ENCODE measurements at regions not wholly inside any gene's neighbourhood (a gene's known extent, or its start where the extent isn't known, plus 50 kb on each side); places are given as distances from the start of the nearest gene placed in this dataset.
A peak's percentile ranks its signal among the peaks of the same experiment; 100 is the strongest.

DNA sequence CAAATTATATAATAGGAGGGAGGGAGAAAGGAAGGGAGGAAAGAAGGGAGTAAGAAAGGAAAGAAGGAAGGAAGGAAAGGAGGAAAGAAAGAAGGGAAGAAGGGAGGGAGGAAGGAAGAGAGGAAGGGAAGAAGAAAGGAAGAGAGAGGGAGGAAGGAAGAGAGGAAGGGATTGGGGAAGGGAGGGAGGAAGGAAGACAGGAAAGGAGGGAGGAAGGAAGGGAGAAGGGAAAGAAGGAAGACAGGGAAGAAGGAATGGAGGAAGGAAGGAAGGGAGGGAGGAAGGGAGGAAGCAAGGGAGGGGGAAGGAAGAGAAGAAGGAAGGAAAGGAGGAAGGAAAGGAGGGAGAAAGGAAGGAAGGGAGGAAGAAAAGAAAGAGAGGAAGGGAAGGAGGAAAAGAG, 660.5 kb downstream of the EPM2A start:
- Histone ChIP-seq H3K9me3 (ENCODE audit: low read length) (no peaks in the 10 kb centered on the region), H3K27me3 (ENCODE audit: low read length) (no peaks in the 10 kb centered on the region), H3K36me3 (ENCODE audit: low read depth, low read length) (no peaks in the 10 kb centered on the region), H4K20me1 (ENCODE audit: low read length) (no peaks in the 10 kb centered on the region), H3K4me2 (ENCODE audit: low read length) (no peak overlapping the region), H3K79me2 (ENCODE audit: low read length) (no peaks in the 10 kb centered on the region), H2AFZ (ENCODE audit: low read length) (no peak overlapping the region), H3K4me1 (ENCODE audit: insufficient read depth, low read length) (peaks cover 20% of the 10 kb centered on the region), H3K9ac (ENCODE audit: low read length) (no peak overlapping the region), H3K4me3 (ENCODE audit: low read length) (no peak overlapping the region), H3K27ac (ENCODE audit: low read length) (no peak overlapping the region), H3K9me2 (replicated peaks; ENCODE audit: low read length) (no peaks in the 10 kb centered on the region), H3F3A (ENCODE audit: low read length, unreplicated experiment) (peaks cover 3% of the 10 kb centered on the region)
- intact Hi-C loops (cut with micrococcal nuclease) = no loop called here
- TF ChIP-seq EZH2 (IDR thresholded peaks at IDR 0.05; ENCODE audit: low read length, unreplicated experiment) (no peak), EZH2phosphoT487 (IDR thresholded peaks at IDR 0.05; ENCODE audit: borderline replicate concordance, low read length) (no peak), CTCF (conservative IDR thresholded peaks at IDR 0.05; ENCODE audit: low read depth, low read length) (no peak)
- ATAC-seq (no peak), DNase-seq (no peak)
- BruUV-seq (replicated peaks) = no TSS peak
- POLR2A ChIA-PET (ENCODE audit: unreplicated experiment) = no interaction called here
- CTCF ChIA-PET = no interaction called here

DNA sequence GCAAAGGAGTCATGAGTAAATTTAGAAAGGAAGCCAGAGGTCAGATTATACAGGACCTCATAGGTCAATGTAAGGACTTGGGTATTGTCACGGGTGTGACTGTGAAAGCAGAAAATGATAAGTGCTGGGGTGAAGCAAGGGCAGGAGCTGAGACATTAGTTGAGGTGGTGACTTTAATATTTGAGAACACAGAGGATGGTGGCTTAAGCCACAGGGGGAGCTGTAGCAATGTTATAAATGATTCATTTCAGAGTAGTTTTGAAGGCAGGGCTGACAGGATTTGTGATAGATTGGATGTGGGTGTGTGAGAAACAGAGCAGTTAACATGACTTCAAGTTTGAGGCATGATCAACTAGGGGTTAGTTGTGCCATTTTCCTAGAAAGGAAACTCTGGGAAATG, 659.9 kb downstream of the EPM2A start:
- intact Hi-C loops (cut with micrococcal nuclease) = no loop called here
- Histone ChIP-seq H3K27me3 (ENCODE audit: low read length) (no peaks in the 10 kb centered on the region), H3K27ac (ENCODE audit: low read length) (no peak overlapping the region), H3K4me3 (ENCODE audit: low read length) (no peak overlapping the region), H2AFZ (ENCODE audit: low read length) (no peak overlapping the region), H3K9me3 (ENCODE audit: low read length) (no peaks in the 10 kb centered on the region), H3K36me3 (ENCODE audit: low read depth, low read length) (no peaks in the 10 kb centered on the region), H3K9me2 (replicated peaks; ENCODE audit: low read length) (no peaks in the 10 kb centered on the region), H4K20me1 (ENCODE audit: low read length) (no peaks in the 10 kb centered on the region), H3F3A (ENCODE audit: low read length, unreplicated experiment) (peaks cover 3% of the 10 kb centered on the region), H3K4me2 (ENCODE audit: low read length) (no peak overlapping the region), H3K4me1 (ENCODE audit: insufficient read depth, low read length) (peaks cover 13% of the 10 kb centered on the region), H3K9ac (ENCODE audit: low read length) (no peak overlapping the region), H3K79me2 (ENCODE audit: low read length) (no peaks in the 10 kb centered on the region)
- ChIA-PET POLR2A (ENCODE audit: unreplicated experiment) (no interaction called here), CTCF (no interaction called here)
- ATAC-seq = no peak
- DNase-seq = peak; percentile 31
- TF ChIP-seq CTCF (conservative IDR thresholded peaks at IDR 0.05; ENCODE audit: low read depth, low read length) = peak; percentile 49
- TF ChIP-seq EZH2phosphoT487 (IDR thresholded peaks at IDR 0.05; ENCODE audit: borderline replicate concordance, low read length) = no peak
- BruUV-seq (replicated peaks) = no TSS peak

DNA sequence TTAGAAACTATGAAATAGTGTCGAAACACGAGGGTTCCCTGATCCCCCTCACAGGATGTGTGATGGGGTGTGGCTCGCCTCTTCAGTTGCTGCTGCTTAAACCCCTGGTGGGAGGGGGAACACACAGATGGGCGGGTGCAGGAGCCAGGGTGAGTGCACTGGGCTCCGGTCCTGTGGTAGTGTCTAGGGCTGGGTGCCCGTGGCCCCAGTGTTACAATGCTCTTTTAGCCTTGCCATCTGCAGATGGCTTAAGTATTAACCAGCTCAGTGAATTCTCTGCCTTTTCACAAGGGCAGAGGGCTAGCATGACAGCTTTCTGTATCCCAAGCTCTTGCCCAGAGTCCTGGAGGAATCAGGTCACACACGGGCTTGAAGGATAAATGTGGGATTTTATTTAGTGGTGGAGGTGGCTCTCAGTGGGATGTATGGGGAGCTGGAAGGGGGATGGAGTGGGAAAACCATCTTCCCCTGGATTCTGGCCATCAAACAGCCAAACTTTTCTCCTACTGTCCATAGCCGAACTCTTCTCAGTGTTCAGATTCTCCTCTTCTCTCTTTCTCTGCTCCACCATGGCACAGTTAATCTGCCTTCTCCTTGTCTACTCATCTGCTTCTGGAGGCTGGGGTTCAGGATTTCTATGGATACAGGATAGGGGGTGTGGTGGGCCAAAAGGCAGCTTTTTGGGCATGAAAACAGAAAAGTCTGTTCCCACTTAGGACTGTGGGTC, 659.0 kb downstream of the EPM2A start:
- H3K4me3 ChIP-seq (ENCODE audit: low read length) = no peak overlapping the region
- H3K9me2 ChIP-seq (replicated peaks; ENCODE audit: low read length) = no peaks in the 10 kb centered on the region
- BruUV-seq (replicated peaks) = no TSS peak
- H3K27ac ChIP-seq (ENCODE audit: low read length) = no peak overlapping the region
- H2AFZ ChIP-seq (ENCODE audit: low read length) = no peak overlapping the region
- no peak overlapping the region for H3K4me2 ChIP-seq (ENCODE audit: low read length)
- DNase-seq (no peak), ATAC-seq (no peak)
- CTCF ChIA-PET = no interaction called here
- TF ChIP-seq EZH2 (IDR thresholded peaks at IDR 0.05; ENCODE audit: low read length, unreplicated experiment) = no peak
- no peak for TF ChIP-seq EZH2phosphoT487 (IDR thresholded peaks at IDR 0.05; ENCODE audit: borderline replicate concordance, low read length)
- no peak for TF ChIP-seq CTCF (conservative IDR thresholded peaks at IDR 0.05; ENCODE audit: low read depth, low read length)
- POLR2A ChIA-PET (ENCODE audit: unreplicated experiment) = no interaction called here
- no peaks in the 10 kb centered on the region for H3K9me3 ChIP-seq (ENCODE audit: low read length)
- no peaks in the 10 kb centered on the region for H3K36me3 ChIP-seq (ENCODE audit: low read depth, low read length)
- no peaks in the 10 kb centered on the region for H3K27me3 ChIP-seq (ENCODE audit: low read length)
- H4K20me1 ChIP-seq (ENCODE audit: low read length) = no peaks in the 10 kb centered on the region
- H3F3A ChIP-seq (ENCODE audit: low read length, unreplicated experiment) = peaks cover 3% of the 10 kb centered on the region
- intact Hi-C loops (cut with micrococcal nuclease) = no loop called here
- no peak overlapping the region for H3K9ac ChIP-seq (ENCODE audit: low read length)
- peaks cover 5% of the 10 kb centered on the region for H3K4me1 ChIP-seq (ENCODE audit: insufficient read depth, low read length)
- no peaks in the 10 kb centered on the region for H3K79me2 ChIP-seq (ENCODE audit: low read length)

Measured in PC-3 (cell line).